Smooth muscle cell (in vitro differentiated cells): ENCODE measurements at regions not wholly inside any gene's neighbourhood (a gene's known extent, or its start where the extent isn't known, plus 50 kb on each side); places are given as distances from the start of the nearest gene placed in this dataset.

Experiments used
- DNase-seq: peaks from one replicate; lab custom pipeline; 2025; ENCODE audit not compliant: unreplicated experiment; lab: John Stamatoyannopoulos, UW
- H2AFZ ChIP-seq: fragments of 200-600 bp; sonication (generic); 2 replicates; pipeline ENCODE4 v1.6.0; 2016; ENCODE audit warnings: antibody characterized with exemption, low read depth, mild to moderate bottlenecking
- H3F3A ChIP-seq: fragments of 200-600 bp; sonication (generic); 2 replicates; pipeline ENCODE4 v1.6.0; 2017; ENCODE audit warnings: antibody characterized with exemption, low read depth
- H3K27ac ChIP-seq: fragments of 200-600 bp; sonication (generic); 2 replicates; pipeline ENCODE4 v1.5.1; 2016; ENCODE audit warnings: low read depth, mild to moderate bottlenecking
- H3K27me3 ChIP-seq: fragments of 200-600 bp; sonication (generic); 2 replicates; pipeline ENCODE4 v1.6.1; 2016; ENCODE audit warnings: low read depth, mild to moderate bottlenecking
- H3K36me3 ChIP-seq: fragments of 200-600 bp; sonication (generic); 2 replicates; pipeline ENCODE4 v1.5.1; 2016; ENCODE audit warnings: low read depth
- H3K4me1 ChIP-seq: fragments of 200-600 bp; sonication (generic); 2 replicates; pipeline ENCODE4 v1.5.1; 2016; ENCODE audit warnings: low read depth
- H3K4me2 ChIP-seq: fragments of 200-600 bp; sonication (generic); 2 replicates; pipeline ENCODE4 v1.6.0; 2016; ENCODE audit warnings: mild to moderate bottlenecking
- H3K4me3 ChIP-seq: fragments of 200-600 bp; sonication (generic); 2 replicates; pipeline ENCODE4 v1.5.1; 2016; ENCODE audit warnings: mild to moderate bottlenecking
- H3K79me2 ChIP-seq: fragments of 200-600 bp; sonication (generic); 2 replicates; pipeline ENCODE4 v1.6.0; 2016; ENCODE audit warnings: low read depth, mild to moderate bottlenecking
- H3K9ac ChIP-seq: fragments of 200-600 bp; sonication (generic); 2 replicates; pipeline ENCODE4 v1.6.0; 2016; ENCODE audit warnings: low read depth
- H3K9me3 ChIP-seq: fragments of 200-600 bp; sonication (generic); replicated peaks from 2 replicates; pipeline ENCODE4 v1.5.1; 2016; ENCODE audit warnings: low read depth
- H4K20me1 ChIP-seq: fragments of 200-600 bp; sonication (generic); 2 replicates; pipeline ENCODE4 v1.6.0; 2016; ENCODE audit warnings: low read depth
- WGBS: methylation state at CpG from one replicate; pipeline ENCODE4 v1.1.7; 2016; ENCODE audit warnings: low lambda C conversion rate; 5-methylcytosine and 5-hydroxymethylcytosine counted together
- TF ChIP-seq, protein P1 (sequence below): fragments of 200-600 bp; sonication (generic); IDR thresholded peaks from 2 replicates; pipeline ENCODE4 v1.5.1; 2017; ENCODE audit warnings: borderline replicate concordance, mild to moderate bottlenecking, antibody characterized with exemption; ENCODE audit not compliant: insufficient read depth, poor library complexity, severe bottlenecking

GRCh38 chr5:39633057-39633456, 208.3 kb upstream of the DAB2 start:
- Histone ChIP-seq H2AFZ (no peak overlapping the region), H4K20me1 (no peaks in the 10 kb centered on the region), H3K36me3 (no peaks in the 10 kb centered on the region), H3F3A (no peaks in the 10 kb centered on the region), H3K9ac (no peak overlapping the region), H3K79me2 (no peaks in the 10 kb centered on the region), H3K27me3 (no peaks in the 10 kb centered on the region), H3K27ac (no peak overlapping the region), H3K4me2 (no peak overlapping the region), H3K4me3 (no peak overlapping the region), H3K4me1 (no peaks in the 10 kb centered on the region), H3K9me3 (no peaks in the 10 kb centered on the region)
- WGBS = 81% methylated on average over 4 of the region's 4 CpGs
- TF ChIP-seq, protein P1, sequence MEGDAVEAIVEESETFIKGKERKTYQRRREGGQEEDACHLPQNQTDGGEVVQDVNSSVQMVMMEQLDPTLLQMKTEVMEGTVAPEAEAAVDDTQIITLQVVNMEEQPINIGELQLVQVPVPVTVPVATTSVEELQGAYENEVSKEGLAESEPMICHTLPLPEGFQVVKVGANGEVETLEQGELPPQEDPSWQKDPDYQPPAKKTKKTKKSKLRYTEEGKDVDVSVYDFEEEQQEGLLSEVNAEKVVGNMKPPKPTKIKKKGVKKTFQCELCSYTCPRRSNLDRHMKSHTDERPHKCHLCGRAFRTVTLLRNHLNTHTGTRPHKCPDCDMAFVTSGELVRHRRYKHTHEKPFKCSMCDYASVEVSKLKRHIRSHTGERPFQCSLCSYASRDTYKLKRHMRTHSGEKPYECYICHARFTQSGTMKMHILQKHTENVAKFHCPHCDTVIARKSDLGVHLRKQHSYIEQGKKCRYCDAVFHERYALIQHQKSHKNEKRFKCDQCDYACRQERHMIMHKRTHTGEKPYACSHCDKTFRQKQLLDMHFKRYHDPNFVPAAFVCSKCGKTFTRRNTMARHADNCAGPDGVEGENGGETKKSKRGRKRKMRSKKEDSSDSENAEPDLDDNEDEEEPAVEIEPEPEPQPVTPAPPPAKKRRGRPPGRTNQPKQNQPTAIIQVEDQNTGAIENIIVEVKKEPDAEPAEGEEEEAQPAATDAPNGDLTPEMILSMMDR = no peak
- DNase-seq = no peak

GRCh38 chr5:39631958-39632357, 207.2 kb upstream of the DAB2 start:
- H3K27me3 ChIP-seq = no peaks in the 10 kb centered on the region
- no peak overlapping the region for H3K4me2 ChIP-seq
- no peak overlapping the region for H3K9ac ChIP-seq
- H4K20me1 ChIP-seq = no peaks in the 10 kb centered on the region
- H3K36me3 ChIP-seq = no peaks in the 10 kb centered on the region
- H3K4me1 ChIP-seq = no peaks in the 10 kb centered on the region
- no peak overlapping the region for H3K4me3 ChIP-seq
- TF ChIP-seq, protein P1 = no peak
- H3K27ac ChIP-seq = no peak overlapping the region
- H3K79me2 ChIP-seq = no peaks in the 10 kb centered on the region
- H2AFZ ChIP-seq = no peak overlapping the region
- no peak for DNase-seq
- no peaks in the 10 kb centered on the region for H3F3A ChIP-seq
- no peaks in the 10 kb centered on the region for H3K9me3 ChIP-seq
- WGBS = 85% methylated on average over 1 of the region's 1 CpG

GRCh38 chr5:39629946-39630345, 205.2 kb upstream of the DAB2 start:
- Histone ChIP-seq H3K9me3 (no peaks in the 10 kb centered on the region), H3F3A (no peaks in the 10 kb centered on the region), H3K36me3 (no peaks in the 10 kb centered on the region), H4K20me1 (no peaks in the 10 kb centered on the region), H3K27ac (no peak overlapping the region), H3K4me2 (no peak overlapping the region), H3K27me3 (no peaks in the 10 kb centered on the region), H3K4me3 (no peak overlapping the region), H3K9ac (no peak overlapping the region), H3K79me2 (no peaks in the 10 kb centered on the region), H3K4me1 (no peaks in the 10 kb centered on the region), H2AFZ (no peak overlapping the region)
- WGBS = 78% methylated on average over 5 of the region's 5 CpGs
- no peak for DNase-seq
- TF ChIP-seq, protein P1 = no peak

GRCh38 chr5:39628348-39628747, 203.6 kb upstream of the DAB2 start:
- DNase-seq = no peak
- no peaks in the 10 kb centered on the region for H3K36me3 ChIP-seq
- no peak overlapping the region for H2AFZ ChIP-seq
- no peak overlapping the region for H3K9ac ChIP-seq
- no peaks in the 10 kb centered on the region for H3K4me1 ChIP-seq
- H3K79me2 ChIP-seq = no peaks in the 10 kb centered on the region
- no peaks in the 10 kb centered on the region for H3F3A ChIP-seq
- H3K4me2 ChIP-seq = no peak overlapping the region
- TF ChIP-seq, protein P1 = no peak
- WGBS = 86% methylated on average over 2 of the region's 2 CpGs
- H3K4me3 ChIP-seq = no peak overlapping the region
- no peaks in the 10 kb centered on the region for H3K9me3 ChIP-seq
- no peaks in the 10 kb centered on the region for H4K20me1 ChIP-seq
- no peaks in the 10 kb centered on the region for H3K27me3 ChIP-seq
- H3K27ac ChIP-seq = no peak overlapping the region
